ENCODE measurements at regions not wholly inside any gene's neighbourhood (a gene's known extent, or its start where the extent isn't known, plus 50 kb on each side); places are given as distances from the start of the nearest gene placed in this dataset.

GRCh38 chr1:83807821-83808220 lies 191.1 kb downstream of the TTLL7 start:
- TF ChIP-seq, protein P1, sequence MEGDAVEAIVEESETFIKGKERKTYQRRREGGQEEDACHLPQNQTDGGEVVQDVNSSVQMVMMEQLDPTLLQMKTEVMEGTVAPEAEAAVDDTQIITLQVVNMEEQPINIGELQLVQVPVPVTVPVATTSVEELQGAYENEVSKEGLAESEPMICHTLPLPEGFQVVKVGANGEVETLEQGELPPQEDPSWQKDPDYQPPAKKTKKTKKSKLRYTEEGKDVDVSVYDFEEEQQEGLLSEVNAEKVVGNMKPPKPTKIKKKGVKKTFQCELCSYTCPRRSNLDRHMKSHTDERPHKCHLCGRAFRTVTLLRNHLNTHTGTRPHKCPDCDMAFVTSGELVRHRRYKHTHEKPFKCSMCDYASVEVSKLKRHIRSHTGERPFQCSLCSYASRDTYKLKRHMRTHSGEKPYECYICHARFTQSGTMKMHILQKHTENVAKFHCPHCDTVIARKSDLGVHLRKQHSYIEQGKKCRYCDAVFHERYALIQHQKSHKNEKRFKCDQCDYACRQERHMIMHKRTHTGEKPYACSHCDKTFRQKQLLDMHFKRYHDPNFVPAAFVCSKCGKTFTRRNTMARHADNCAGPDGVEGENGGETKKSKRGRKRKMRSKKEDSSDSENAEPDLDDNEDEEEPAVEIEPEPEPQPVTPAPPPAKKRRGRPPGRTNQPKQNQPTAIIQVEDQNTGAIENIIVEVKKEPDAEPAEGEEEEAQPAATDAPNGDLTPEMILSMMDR (IDR thresholded peaks at IDR 0.05), result no peak
- no peak for TF ChIP-seq POLR2A (IDR thresholded peaks at IDR 0.05)
